C4-2B (cell line): ENCODE measurements at regions not wholly inside any gene's neighbourhood (a gene's known extent, or its start where the extent isn't known, plus 50 kb on each side); places are given as distances from the start of the nearest gene placed in this dataset.

Experiments
- CTCF ChIP-seq: fragments of 450-650 bp; conservative IDR thresholded peaks from 2 replicates; pipeline ENCODE4 v1.5.1; 2017; ENCODE audit warnings: mild to moderate bottlenecking
- ZFX ChIP-seq: fragments of 450-650 bp; IDR thresholded peaks from 2 replicates; pipeline ENCODE4 v1.6.1; 2017

- TF ChIP-seq CTCF (no peak), ZFX (no peak)
These were observed 74.7 kb upstream of the ZBTB40 start for GRCh38 chr1:22376976-22377375.
